Skin of body (tissue), 1 donor: ENCODE measurements at regions not wholly inside any gene's neighbourhood (a gene's known extent, or its start where the extent isn't known, plus 50 kb on each side); places are given as distances from the start of the nearest gene placed in this dataset.

Experiments used
- DNase-seq: peaks from one replicate; lab custom pipeline; 2025; lab: John Stamatoyannopoulos, UW

- DNase-seq, result no peak
These were observed 230.6 kb upstream of the CD180 start for GRCh38 chr5:67426961-67427849.

- no peak for DNase-seq
These were observed 228.9 kb upstream of the CD180 start for GRCh38 chr5:67425514-67425913.

- no peak for DNase-seq
These were observed 221.2 kb upstream of the CD180 start for GRCh38 chr5:67417839-67418238.

GRCh38 chr5:67416986-67417385 lies 220.4 kb upstream of the CD180 start:
- no peak for DNase-seq

GRCh38 chr5:67416133-67416937 lies 219.7 kb upstream of the CD180 start:
- DNase-seq, result no peak

GRCh38 chr5:67414712-67415111 lies 218.1 kb upstream of the CD180 start:
- no peak for DNase-seq

GRCh38 chr5:67413721-67414120 lies 217.1 kb upstream of the CD180 start:
- DNase-seq, result no peak

GRCh38 chr5:67409126-67409777 lies 212.7 kb upstream of the CD180 start:
- no peak for DNase-seq

- DNase-seq, result no peak
These were observed 211.4 kb upstream of the CD180 start for GRCh38 chr5:67407979-67408378.

GRCh38 chr5:67405755-67406154 lies 209.2 kb upstream of the CD180 start:
- no peak for DNase-seq

- DNase-seq, result no peak
These were observed 208.4 kb upstream of the CD180 start for GRCh38 chr5:67405101-67405364.

- no peak for DNase-seq
These were observed 207.9 kb upstream of the CD180 start for GRCh38 chr5:67404256-67405100.

- DNase-seq, result no peak
These were observed 205.9 kb upstream of the CD180 start for GRCh38 chr5:67402526-67402925.

GRCh38 chr5:67401172-67401571 lies 204.6 kb upstream of the CD180 start:
- DNase-seq, result peak; percentile 42

GRCh38 chr5:67400752-67401151 lies 204.2 kb upstream of the CD180 start:
- no peak for DNase-seq

GRCh38 chr5:67395790-67396418 lies 199.3 kb upstream of the CD180 start:
- no peak for DNase-seq

- DNase-seq, result no peak
These were observed 196.6 kb upstream of the CD180 start for GRCh38 chr5:67393211-67393610.

GRCh38 chr5:67390935-67391334 lies 194.3 kb upstream of the CD180 start:
- no peak for DNase-seq

- DNase-seq, result no peak
These were observed 186.9 kb upstream of the CD180 start for GRCh38 chr5:67383451-67383850.

GRCh38 chr5:67381236-67381880 lies 184.8 kb upstream of the CD180 start:
- DNase-seq, result no peak
